GM18861 (cell line): ENCODE measurements at regions not wholly inside any gene's neighbourhood (a gene's known extent, or its start where the extent isn't known, plus 50 kb on each side); places are given as distances from the start of the nearest gene placed in this dataset.

ENCODE experiments used
- ATAC-seq: cut with Tn5 transposase; IDR thresholded peaks from one replicate; pipeline ENCODE4 v1.9.1; 2021; ENCODE audit not compliant: unreplicated experiment

GRCh38 chr6:156164701-156165452 lies 612.3 kb upstream of the ARID1B start:
- no peak for ATAC-seq

DNA sequence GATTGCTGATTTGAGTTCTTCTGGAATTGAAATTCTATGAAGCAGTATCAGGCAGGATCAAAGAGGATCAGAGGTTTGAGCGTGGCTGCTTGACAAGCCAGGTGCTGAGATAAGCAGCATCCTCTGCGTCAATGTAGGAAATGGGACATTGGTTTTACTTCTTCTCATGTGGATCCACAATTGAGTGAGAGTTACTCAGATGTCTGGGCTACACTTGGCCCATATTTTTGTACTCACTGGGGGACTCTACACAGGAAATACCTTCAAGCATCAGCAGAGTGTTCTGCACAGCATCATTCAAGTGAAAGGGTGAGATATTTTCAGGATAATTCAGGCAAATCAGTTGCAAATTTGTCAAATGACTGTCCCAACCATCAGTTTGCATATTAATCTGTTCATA lies 613.9 kb upstream of the ARID1B start:
- ATAC-seq, result no peak

GRCh38 chr6:156161471-156161870 lies 615.7 kb upstream of the ARID1B start:
- ATAC-seq, result no peak

GRCh38 chr6:156160795-156161165 lies 616.4 kb upstream of the ARID1B start:
- ATAC-seq, result no peak

GRCh38 chr6:156160007-156160794 lies 617.0 kb upstream of the ARID1B start:
- ATAC-seq, result no peak

- ATAC-seq, result no peak
These were observed 622.3 kb upstream of the ARID1B start for GRCh38 chr6:156154896-156155295.

GRCh38 chr6:156150391-156150790 lies 626.8 kb upstream of the ARID1B start:
- no peak for ATAC-seq

- ATAC-seq, result no peak
These were observed 630.3 kb upstream of the ARID1B start for GRCh38 chr6:156146891-156147290.

GRCh38 chr6:156131221-156131903 lies 645.8 kb upstream of the ARID1B start:
- peak; percentile 99 for ATAC-seq

DNA sequence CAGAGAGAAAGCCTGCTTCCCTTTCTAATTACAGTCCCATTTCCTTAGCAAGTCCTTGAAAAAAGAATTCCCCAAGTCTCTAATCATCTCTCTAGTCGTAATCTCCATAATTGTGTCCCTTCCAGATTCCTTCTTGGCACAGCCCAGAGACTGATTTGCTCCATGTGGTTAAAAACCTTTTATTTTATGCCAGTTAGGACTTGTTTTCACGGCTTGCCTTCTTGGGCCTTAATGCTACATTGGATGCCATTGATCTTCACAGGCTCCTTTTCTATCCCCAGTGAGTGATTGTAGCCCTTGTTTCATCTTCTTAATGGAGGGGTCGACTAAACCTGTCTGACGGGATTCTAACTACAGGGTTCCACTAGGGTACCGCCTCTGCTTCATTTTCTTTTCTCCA lies 650.6 kb upstream of the ARID1B start:
- ATAC-seq, result no peak

- no peak for ATAC-seq
These were observed 651.3 kb upstream of the ARID1B start for GRCh38 chr6:156125844-156126243.

DNA sequence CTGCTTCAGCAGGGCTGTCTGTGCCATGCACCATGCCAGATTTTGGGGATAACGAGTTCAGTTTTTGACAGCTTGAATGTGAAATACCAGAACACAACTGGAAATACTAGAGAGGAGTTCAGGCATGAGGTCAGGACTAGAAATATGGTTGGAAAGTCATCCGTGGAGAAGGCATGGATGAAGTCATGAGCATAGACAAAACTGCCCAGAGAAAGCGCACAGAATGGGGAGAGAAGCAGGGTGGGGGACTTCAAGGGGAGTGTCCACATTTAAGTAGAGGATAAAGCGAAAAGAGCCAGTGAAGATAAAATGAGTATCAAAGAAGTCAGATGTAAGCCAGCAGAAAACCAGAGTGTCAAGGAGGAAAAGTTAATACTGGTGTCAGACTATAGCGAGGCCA lies 653.4 kb upstream of the ARID1B start:
- no peak for ATAC-seq

DNA sequence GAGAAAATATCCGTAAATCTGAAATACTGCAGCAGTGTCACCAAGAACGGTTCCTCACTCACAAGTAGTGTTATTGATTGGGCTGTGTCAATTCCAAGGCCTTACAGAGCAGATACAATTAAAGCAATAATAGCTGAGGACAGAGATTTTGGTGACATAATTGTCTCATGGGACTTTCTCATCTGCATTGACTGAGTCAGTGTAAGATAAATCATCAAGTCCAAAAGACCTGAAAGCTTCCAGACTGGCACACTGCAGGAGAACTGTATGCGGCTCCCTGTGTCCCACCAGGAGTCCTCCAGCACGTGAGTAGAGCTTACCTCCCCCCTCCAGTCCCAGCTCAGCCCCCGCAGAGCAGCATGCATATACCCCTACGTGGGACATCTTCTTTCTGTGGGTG lies 655.2 kb upstream of the ARID1B start:
- ATAC-seq, result no peak

- ATAC-seq, result no peak
These were observed 658.9 kb upstream of the NOX3 start for GRCh38 chr6:156114541-156114940.

DNA sequence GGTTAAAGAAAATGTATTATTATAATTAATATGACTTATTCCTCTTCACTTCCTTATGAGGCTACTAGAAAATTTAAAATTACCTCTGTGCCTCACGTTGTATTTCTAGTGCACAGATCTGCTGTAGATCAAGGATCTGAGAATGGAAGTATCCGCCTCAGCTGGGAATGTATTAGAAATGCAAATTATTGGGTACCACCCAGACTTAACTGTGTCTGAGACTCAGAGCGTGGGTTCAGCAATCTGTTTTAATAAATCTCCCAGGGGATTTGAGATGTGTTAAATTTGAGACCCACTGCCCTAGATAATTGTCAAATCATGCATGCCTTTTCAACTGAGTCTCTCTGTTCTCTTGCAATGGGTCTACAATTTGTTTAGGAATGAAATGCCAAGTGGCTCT lies 658.0 kb upstream of the NOX3 start:
- ATAC-seq, result no peak

DNA sequence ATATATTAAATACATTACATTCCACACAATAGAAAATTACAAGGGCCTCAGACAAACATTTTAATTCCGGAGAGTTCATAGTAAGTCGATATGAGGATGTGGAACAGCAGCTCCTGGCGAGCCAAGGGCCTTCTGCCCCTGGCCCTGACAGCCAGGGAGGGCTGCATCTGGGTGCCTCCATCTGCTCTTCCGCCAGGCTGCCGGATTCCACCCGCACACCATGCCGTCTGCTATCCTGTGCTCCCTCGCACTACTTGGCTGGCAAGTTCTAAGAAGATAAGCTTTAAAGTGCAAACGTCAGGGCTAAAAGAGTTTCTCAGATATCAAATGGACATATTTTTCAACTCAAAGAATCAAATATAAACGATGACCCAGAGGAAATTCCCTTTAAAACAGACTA lies 656.3 kb upstream of the NOX3 start:
- no peak for ATAC-seq

DNA sequence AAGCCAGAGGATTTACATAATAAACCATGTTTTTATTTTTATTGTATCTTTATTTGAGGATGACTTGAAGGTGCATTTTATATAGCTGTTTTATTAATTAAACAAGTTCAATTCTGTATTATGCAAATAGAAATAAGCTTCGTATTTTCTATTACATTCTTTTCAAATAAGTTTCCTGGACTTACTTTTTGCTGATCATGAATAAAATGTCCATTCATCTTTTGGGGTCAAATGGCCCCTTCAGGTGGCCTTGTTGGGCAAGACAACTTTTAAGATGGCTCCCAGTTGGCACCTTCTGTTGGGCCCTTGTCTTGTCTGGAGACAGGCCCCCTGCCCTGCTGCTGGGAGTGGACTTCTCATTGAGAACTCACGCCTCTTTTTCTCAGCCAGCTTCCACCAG lies 654.6 kb upstream of the NOX3 start:
- ATAC-seq, result no peak

- no peak for ATAC-seq
These were observed 654.1 kb upstream of the NOX3 start for GRCh38 chr6:156109713-156110112.

- no peak for ATAC-seq
These were observed 652.0 kb upstream of the NOX3 start for GRCh38 chr6:156107624-156108101.

GRCh38 chr6:156102129-156102528 lies 646.5 kb upstream of the NOX3 start:
- ATAC-seq, result no peak

DNA sequence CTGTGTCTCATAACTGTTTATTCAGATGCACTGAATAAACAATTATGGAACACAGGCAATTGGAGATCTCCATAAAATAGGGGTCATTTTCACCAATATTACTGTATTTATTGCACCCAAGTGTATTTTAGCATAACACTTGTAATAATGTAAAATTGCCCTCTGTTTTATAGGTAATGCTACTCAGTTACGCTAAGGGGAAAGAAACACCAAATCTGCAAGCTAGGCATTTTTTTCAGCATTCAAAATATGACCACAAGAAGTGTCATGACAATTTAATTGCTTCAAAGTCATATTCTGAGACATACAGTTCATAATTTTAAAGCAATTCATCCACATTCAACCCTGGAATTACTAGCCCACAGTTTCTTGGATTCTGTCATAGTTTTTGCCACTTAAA lies 643.2 kb upstream of the NOX3 start:
- no peak for ATAC-seq

DNA sequence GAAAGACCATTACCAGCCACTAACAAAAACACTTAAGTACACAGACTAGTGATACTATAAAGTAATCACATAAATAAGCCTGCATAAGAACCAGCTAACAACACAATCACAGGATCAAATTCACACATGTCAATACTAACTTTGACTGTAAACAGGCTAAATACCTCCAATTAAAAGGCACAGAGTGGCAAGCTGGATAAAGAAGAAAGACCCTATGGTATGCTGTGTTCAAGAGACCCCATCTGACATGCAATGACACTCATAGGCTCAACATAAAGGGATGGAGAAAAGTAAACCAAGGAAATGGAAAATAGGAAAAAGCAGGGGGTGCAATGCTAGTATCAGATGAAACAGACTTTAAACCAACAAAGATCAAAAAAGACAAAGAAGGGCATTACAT lies 631.8 kb upstream of the NOX3 start:
- ATAC-seq, result no peak
